Upper lobe of left lung (tissue), 4 donors: ENCODE measurements at regions not wholly inside any gene's neighbourhood (a gene's known extent, or its start where the extent isn't known, plus 50 kb on each side); places are given as distances from the start of the nearest gene placed in this dataset.

Experiments used
- CTCF ChIP-seq, 6 experiments: fragments of 450-650 bp in 4 of 6; fragments of 200-600 bp in 2 of 6; sonication (generic) in 2 of 6; IDR thresholded peaks; one replicate each; pipeline ENCODE4 v1.5.1; 2016 to 2019; ENCODE audit warnings: antibody characterized with exemption in 6 of 6
- EP300 ChIP-seq, 4 donors: sonication (generic); formaldehyde crosslinking; IDR thresholded peaks; one replicate each; pipeline ENCODE4 v1.5.1; 2017; ENCODE audit warnings: antibody characterized with exemption in 4 of 4, control low read depth in 2 of 4
- POLR2A ChIP-seq, 4 donors: fragments of 450-650 bp; IDR thresholded peaks; one replicate each; pipeline ENCODE4 v1.5.1; 2016 to 2017; ENCODE audit warnings: antibody characterized with exemption in 4 of 4, mild to moderate bottlenecking in 2 of 4
- POLR2AphosphoS5 ChIP-seq, 2 donors: sonication (generic); formaldehyde crosslinking; IDR thresholded peaks; one replicate each; pipeline ENCODE4 v1.5.1; 2017; ENCODE audit warnings: antibody characterized with exemption in 2 of 2

GRCh38 chr4:78722320-78722719 is 53.8 kb upstream of the BMP2K start:
- TF ChIP-seq CTCF (IDR thresholded peaks at IDR 0.05) (no peak), POLR2AphosphoS5 (IDR thresholded peaks at IDR 0.05) (no peak), POLR2A (IDR thresholded peaks at IDR 0.05) (no peak), EP300 (IDR thresholded peaks at IDR 0.05) (no peak)
